H1 (cell line): ENCODE measurements at regions not wholly inside any gene's neighbourhood (a gene's known extent, or its start where the extent isn't known, plus 50 kb on each side); places are given as distances from the start of the nearest gene placed in this dataset.

Experiments
- CTCF ChIA-PET: fragments of 300-600 bp; sonication (Branson Sonifier 250); formaldehyde crosslinking; loops from one replicate; lab custom pipeline; 2021; ENCODE audit not compliant: partially characterized antibody; lab: Charles Lee
- POLR2A ChIA-PET: fragments of 300-600 bp; sonication (Branson Sonifier 250); formaldehyde crosslinking; loops from one replicate; lab custom pipeline; 2021; ENCODE audit warnings: inconsistent platforms; ENCODE audit not compliant: partially characterized antibody; lab: Charles Lee
- DNase-seq, 2 experiments: peaks; one replicate each; pipeline versions ENCODE4 v3.0.0 to v3.0.0-alpha.2; 2010 to 2022; ENCODE audit warnings: low spot score in 2 of 2, low read depth in 1 of 2, mixed read lengths in 1 of 2
- FAIRE-seq: peaks from 2 replicates; lab custom pipeline; 2011; peaks lifted over from hg19 to GRCh38; lab: Jason Lieb, UNC
- H2AFZ ChIP-seq: 2 replicates; pipeline ENCODE4 v1.8.1; 2012; ENCODE audit warnings: low read length, inconsistent platforms
- H2AK5ac ChIP-seq: 2 replicates; pipeline ENCODE4 v1.6.1; 2013; ENCODE audit warnings: low read depth, low read length
- H2BK120ac ChIP-seq: replicated peaks from 2 replicates; pipeline ENCODE3; 2013; ENCODE audit warnings: low read depth, low read length, inconsistent platforms
- H2BK12ac ChIP-seq: 2 replicates; pipeline ENCODE4 v1.6.1; 2013; ENCODE audit warnings: low read depth, low read length
- H2BK15ac ChIP-seq: 2 replicates; pipeline ENCODE4 v1.6.1; 2013; ENCODE audit warnings: low read length
- H2BK20ac ChIP-seq: 2 replicates; pipeline ENCODE4 v1.6.1; 2013; ENCODE audit warnings: low read length
- H2BK5ac ChIP-seq: 2 replicates; pipeline ENCODE4 v1.6.1; 2013; ENCODE audit warnings: low read depth, low read length
- H3K14ac ChIP-seq: 2 replicates; pipeline ENCODE4 v1.6.1; 2013; ENCODE audit warnings: inconsistent platforms; ENCODE audit not compliant: insufficient read length
- H3K18ac ChIP-seq: 2 replicates; pipeline ENCODE4 v1.6.1; 2013; ENCODE audit warnings: low read length; ENCODE audit errors: extremely low read depth
- H3K23ac ChIP-seq: 2 replicates; pipeline ENCODE4 v1.6.1; 2013; ENCODE audit warnings: inconsistent platforms; ENCODE audit not compliant: insufficient read length
- H3K23me2 ChIP-seq: 2 replicates; pipeline ENCODE4 v1.6.1; 2013; ENCODE audit warnings: low read depth, low read length
- H3K27ac ChIP-seq: 2 replicates; pipeline ENCODE4 v1.6.1; 2011; ENCODE audit warnings: low read depth, low read length, inconsistent platforms
- H3K27me3 ChIP-seq, 4 experiments: replicated peaks in 1 of 4; 1 replicate in 1 of 4; 2 replicates in 3 of 4; pipeline versions ENCODE4 v1.6.1 to v1.8.1; 2011 to 2013; ENCODE audit warnings: low read length in 3 of 4, mild to moderate bottlenecking in 3 of 4, inconsistent platforms in 2 of 4, mixed read lengths in 2 of 4, moderate library complexity in 1 of 4; ENCODE audit not compliant: control insufficient read depth in 3 of 4, insufficient read depth in 3 of 4; ENCODE audit errors: extremely low read depth in 1 of 4
- H3K36me3 ChIP-seq, 4 experiments: 2 replicates each; pipeline versions ENCODE4 v1.6.1 to v1.8.1; 2011 to 2013; ENCODE audit warnings: mild to moderate bottlenecking in 4 of 4, low read length in 3 of 4, moderate library complexity in 2 of 4, control low read depth in 1 of 4, inconsistent platforms in 1 of 4; ENCODE audit not compliant: insufficient read depth in 4 of 4, control insufficient read depth in 2 of 4
- H3K4ac ChIP-seq: replicated peaks from 2 replicates; pipeline ENCODE3; 2013; ENCODE audit warnings: low read length, low read depth, mixed read lengths, inconsistent platforms; ENCODE audit not compliant: insufficient read length
- H3K4me1 ChIP-seq, 4 experiments: replicated peaks in 1 of 4; 1 replicate in 1 of 4; 2 replicates in 3 of 4; pipeline versions ENCODE4 v1.6.1 to v1.8.1; 2011 to 2013; ENCODE audit warnings: low read length in 3 of 4, inconsistent platforms in 2 of 4, mixed read lengths in 1 of 4; ENCODE audit not compliant: insufficient read depth in 4 of 4, control insufficient read depth in 3 of 4
- H3K4me2 ChIP-seq, 2 experiments: 2 replicates each; pipeline versions ENCODE4 v1.6.1 to v1.8.1; 2011 to 2013; ENCODE audit warnings: low read depth in 2 of 2, low read length in 2 of 2, control low read depth in 1 of 2, inconsistent platforms in 1 of 2, mild to moderate bottlenecking in 1 of 2; ENCODE audit not compliant: insufficient read depth in 1 of 2
- H3K4me3 ChIP-seq, 4 experiments: fragments of 200-600, 300-600 bp in 1 of 4; sonication (generic), shearing (Covaris generic), sonication (Bioruptor Twin) in 1 of 4; 2 replicates each; pipeline versions ENCODE4 v1.5.1 to v1.8.1; 2011 to 2016; ENCODE audit warnings: low read length in 4 of 4, low read depth in 3 of 4, control low read depth in 2 of 4, inconsistent platforms in 2 of 4, mild to moderate bottlenecking in 2 of 4, mixed read lengths in 1 of 4, moderate library complexity in 1 of 4; ENCODE audit not compliant: insufficient read depth in 2 of 4; ENCODE audit errors: extremely low read depth in 1 of 4
- H3K56ac ChIP-seq: replicated peaks from 2 replicates; pipeline ENCODE3; 2013; ENCODE audit warnings: low read depth, mild to moderate bottlenecking, mixed read lengths, low read length, inconsistent platforms; ENCODE audit not compliant: insufficient read length
- H3K79me1 ChIP-seq: 2 replicates; pipeline ENCODE4 v1.6.1; 2013; ENCODE audit warnings: low read depth, low read length, control low read depth
- H3K79me2 ChIP-seq, 2 experiments: 2 replicates each; pipeline versions ENCODE4 v1.6.1 to v1.8.1; 2012 to 2013; ENCODE audit warnings: low read length in 2 of 2, mild to moderate bottlenecking in 2 of 2, inconsistent platforms in 1 of 2; ENCODE audit not compliant: insufficient read depth in 2 of 2, control insufficient read depth in 1 of 2
- H3K9ac ChIP-seq, 4 experiments: replicated peaks in 1 of 4; 1 replicate in 1 of 4; 2 replicates in 3 of 4; pipeline versions ENCODE4 v1.6.1 to v1.8.1; 2011 to 2013; ENCODE audit warnings: low read depth in 3 of 4, low read length in 3 of 4, control low read depth in 2 of 4, mild to moderate bottlenecking in 2 of 4, moderate library complexity in 2 of 4, inconsistent platforms in 1 of 4; ENCODE audit errors: extremely low read depth in 1 of 4
- H3K9me3 ChIP-seq, 2 experiments: 2 replicates each; pipeline versions ENCODE4 v1.6.1 to v1.8.1; 2012 to 2013; ENCODE audit warnings: mild to moderate bottlenecking in 2 of 2, moderate library complexity in 2 of 2, control low read depth in 1 of 2, inconsistent platforms in 1 of 2, low read depth in 1 of 2, low read length in 1 of 2, mixed read lengths in 1 of 2; ENCODE audit not compliant: insufficient read depth in 2 of 2
- H4K20me1 ChIP-seq, 2 experiments: replicated peaks in 1 of 2; 2 replicates each; pipeline versions ENCODE3 to v1.8.1; 2011 to 2013; ENCODE audit warnings: inconsistent platforms in 2 of 2, low read length in 2 of 2, mild to moderate bottlenecking in 1 of 2; ENCODE audit not compliant: insufficient read depth in 2 of 2, control insufficient read depth in 1 of 2
- H4K5ac ChIP-seq: 2 replicates; pipeline ENCODE4 v1.6.1; 2013; ENCODE audit warnings: low read length, low read depth, mixed read lengths, inconsistent platforms; ENCODE audit not compliant: insufficient read length
- H4K8ac ChIP-seq: 2 replicates; pipeline ENCODE4 v1.8.0; 2013; ENCODE audit warnings: mild to moderate bottlenecking, moderate library complexity, low read length, inconsistent platforms; ENCODE audit not compliant: insufficient read depth; ENCODE audit errors: extremely low read depth
- H4K91ac ChIP-seq: replicated peaks from 2 replicates; pipeline ENCODE3; 2013; ENCODE audit warnings: low read length, mixed read lengths, inconsistent platforms; ENCODE audit not compliant: insufficient read length
- JUN ChIP-seq: IDR thresholded peaks from 2 replicates; pipeline ENCODE4 v1.6.1; 2011; ENCODE audit warnings: low read depth, mild to moderate bottlenecking, improper control_type of control experiment, low read length
- KDM1A ChIP-seq: fragments of 200-600, 300-600 bp; sonication (generic); IDR thresholded peaks from 2 replicates; pipeline ENCODE4 v1.7.1; 2016; ENCODE audit warnings: mild to moderate bottlenecking, low read length, borderline replicate concordance
- KDM4A ChIP-seq: IDR thresholded peaks from one replicate; pipeline ENCODE4 v1.7.1; 2012; ENCODE audit warnings: low read depth, mild to moderate bottlenecking, moderate library complexity, low read length, inconsistent platforms; ENCODE audit not compliant: severe bottlenecking
- POLR2AphosphoS5 ChIP-seq: IDR thresholded peaks from 2 replicates; pipeline ENCODE4 v1.6.1; 2011; ENCODE audit warnings: low read depth, low read length
- RFX5 ChIP-seq: IDR thresholded peaks from 2 replicates; pipeline ENCODE4 v1.6.1; 2011; ENCODE audit warnings: low read depth, low read length, improper control_type of control experiment, borderline replicate concordance
- SAP30 ChIP-seq: fragments of 300-600 bp; sonication (generic); IDR thresholded peaks from 2 replicates; pipeline ENCODE4 v1.7.1; 2012; ENCODE audit warnings: low read length, moderate library complexity, mild to moderate bottlenecking, inconsistent platforms; ENCODE audit not compliant: insufficient read depth, insufficient replicate concordance
- SP2 ChIP-seq: IDR thresholded peaks from 2 replicates; pipeline ENCODE4 v1.6.1; 2012; ENCODE audit warnings: mild to moderate bottlenecking, low read length, inconsistent platforms
- SRF ChIP-seq: IDR thresholded peaks from 2 replicates; pipeline ENCODE4 v1.6.1; 2011; ENCODE audit warnings: mild to moderate bottlenecking, low read depth, low read length, moderate library complexity
- TCF12 ChIP-seq: IDR thresholded peaks from 2 replicates; pipeline ENCODE4 v1.6.1; 2011; ENCODE audit warnings: low read depth, mild to moderate bottlenecking, low read length
- TEAD4 ChIP-seq: IDR thresholded peaks from 2 replicates; pipeline ENCODE4 v1.6.1; 2012; ENCODE audit warnings: low read depth, low read length, inconsistent platforms, mixed read lengths
- WGBS, 2 experiments: shearing (Covaris generic) in 1 of 2; methylation state at CpG; one replicate each; pipeline versions ENCODE4 v1.1.6 to v1.1.7; 2013 to 2015; ENCODE audit warnings: low lambda C conversion rate in 2 of 2, mixed read lengths in 2 of 2, inconsistent platforms in 1 of 2, low coverage in 1 of 2, missing lambda C conversion rate in 1 of 2; ENCODE audit not compliant: insufficient replicate concordance in 2 of 2, insufficient coverage in 1 of 2, insufficient read length in 1 of 2; ENCODE audit errors: extremely low coverage in 1 of 2, missing lambda C conversion rate in 1 of 2; 5-methylcytosine and 5-hydroxymethylcytosine counted together
- TF ChIP-seq, protein P1 (sequence below): IDR thresholded peaks from 2 replicates; pipeline ENCODE4 v1.6.1; 2012; ENCODE audit warnings: low read length, inconsistent platforms
- TF ChIP-seq, protein P2 (sequence below): IDR thresholded peaks from 2 replicates; pipeline ENCODE4 v1.6.1; 2012; ENCODE audit warnings: inconsistent platforms

DNA sequence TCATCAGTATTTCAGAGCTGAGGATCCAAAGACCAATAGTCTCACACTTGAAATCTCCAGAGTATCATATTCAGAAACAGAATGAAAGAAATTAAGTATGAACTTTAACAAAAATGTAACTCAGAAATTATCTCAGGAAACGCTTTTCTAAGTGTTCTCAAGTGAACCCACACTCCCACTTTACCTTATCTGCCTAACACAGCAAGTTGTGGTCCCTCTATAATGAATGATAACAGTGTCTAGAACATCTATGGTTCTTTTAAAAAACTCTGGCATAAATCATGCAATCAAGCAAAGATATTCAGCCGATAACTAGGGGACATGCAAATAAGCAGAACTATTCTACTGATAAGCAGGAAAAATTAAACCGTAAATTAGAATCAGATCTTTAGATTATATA is 1574.2 kb downstream of the PLA2G4A start:
- no peak overlapping the region for H2BK120ac ChIP-seq
- no peak overlapping the region for H4K91ac ChIP-seq
- H3K9ac ChIP-seq, result no peak overlapping the region
- H3K27ac ChIP-seq, result no peak overlapping the region
- H2BK15ac ChIP-seq, result no peak overlapping the region
- H3K23ac ChIP-seq, result no peak overlapping the region
- no peak overlapping the region for H3K56ac ChIP-seq
- H2BK5ac ChIP-seq, result no peak overlapping the region
- no peak for DNase-seq
- 92% methylated on average over 3 of the region's 3 CpGs; no CpG with 5 or more reads in 1 of the 2 experiments for WGBS, 2 experiments
- no peaks in the 10 kb centered on the region for H3K9me3 ChIP-seq
- ChIA-PET POLR2A (no interaction called here), CTCF (no interaction called here)
- no peak overlapping the region for H2AK5ac ChIP-seq
- no peak overlapping the region for H4K5ac ChIP-seq
- no peak overlapping the region for H3K18ac ChIP-seq
- H3K4me1 ChIP-seq, result no peaks in the 10 kb centered on the region
- H3K36me3 ChIP-seq, result no peaks in the 10 kb centered on the region
- no peak overlapping the region for H3K4me2 ChIP-seq
- no peak overlapping the region for H2BK20ac ChIP-seq
- FAIRE-seq, result no peak
- no peak overlapping the region for H4K8ac ChIP-seq
- H3K79me2 ChIP-seq, result no peaks in the 10 kb centered on the region
- H4K20me1 ChIP-seq, result no peaks in the 10 kb centered on the region
- no peak overlapping the region for H3K4me3 ChIP-seq
- H2AFZ ChIP-seq, result no peak overlapping the region
- no peaks in the 10 kb centered on the region for H3K23me2 ChIP-seq
- no peaks in the 10 kb centered on the region for H3K27me3 ChIP-seq
- no peak overlapping the region for H2BK12ac ChIP-seq
- no peak overlapping the region for H3K14ac ChIP-seq
- H3K79me1 ChIP-seq, result no peaks in the 10 kb centered on the region
- H3K4ac ChIP-seq, result no peak overlapping the region
- TF ChIP-seq, protein P1, sequence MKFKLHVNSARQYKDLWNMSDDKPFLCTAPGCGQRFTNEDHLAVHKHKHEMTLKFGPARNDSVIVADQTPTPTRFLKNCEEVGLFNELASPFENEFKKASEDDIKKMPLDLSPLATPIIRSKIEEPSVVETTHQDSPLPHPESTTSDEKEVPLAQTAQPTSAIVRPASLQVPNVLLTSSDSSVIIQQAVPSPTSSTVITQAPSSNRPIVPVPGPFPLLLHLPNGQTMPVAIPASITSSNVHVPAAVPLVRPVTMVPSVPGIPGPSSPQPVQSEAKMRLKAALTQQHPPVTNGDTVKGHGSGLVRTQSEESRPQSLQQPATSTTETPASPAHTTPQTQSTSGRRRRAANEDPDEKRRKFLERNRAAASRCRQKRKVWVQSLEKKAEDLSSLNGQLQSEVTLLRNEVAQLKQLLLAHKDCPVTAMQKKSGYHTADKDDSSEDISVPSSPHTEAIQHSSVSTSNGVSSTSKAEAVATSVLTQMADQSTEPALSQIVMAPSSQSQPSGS, result no peak
- TF ChIP-seq JUN, result no peak
- TF ChIP-seq SAP30, result no peak
- no peak for TF ChIP-seq RFX5
- TF ChIP-seq, protein P2, sequence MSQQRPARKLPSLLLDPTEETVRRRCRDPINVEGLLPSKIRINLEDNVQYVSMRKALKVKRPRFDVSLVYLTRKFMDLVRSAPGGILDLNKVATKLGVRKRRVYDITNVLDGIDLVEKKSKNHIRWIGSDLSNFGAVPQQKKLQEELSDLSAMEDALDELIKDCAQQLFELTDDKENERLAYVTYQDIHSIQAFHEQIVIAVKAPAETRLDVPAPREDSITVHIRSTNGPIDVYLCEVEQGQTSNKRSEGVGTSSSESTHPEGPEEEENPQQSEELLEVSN, result no peak
- no peak for TF ChIP-seq KDM4A
- no peak for TF ChIP-seq POLR2AphosphoS5
- no peak for TF ChIP-seq TEAD4
- TF ChIP-seq SRF, result no peak
- TF ChIP-seq TCF12, result no peak
- no peak for TF ChIP-seq SP2
- TF ChIP-seq KDM1A, result no peak
